Ishikawa (cell line): ENCODE measurements at regions not wholly inside any gene's neighbourhood (a gene's known extent, or its start where the extent isn't known, plus 50 kb on each side); places are given as distances from the start of the nearest gene placed in this dataset.

Source experiments
- EP300 ChIP-seq: IDR thresholded peaks from 2 replicates; pipeline ENCODE4 v1.6.1; 2012; ENCODE audit warnings: borderline replicate concordance
- RAD21 ChIP-seq: IDR thresholded peaks from 2 replicates; pipeline ENCODE4 v1.6.1; 2012; ENCODE audit warnings: low read depth
- TCF12 ChIP-seq: IDR thresholded peaks from 2 replicates; pipeline ENCODE4 v1.6.1; 2012; ENCODE audit warnings: low read depth
- TEAD4 ChIP-seq: IDR thresholded peaks from 2 replicates; pipeline ENCODE4 v1.6.1; 2012

DNA sequence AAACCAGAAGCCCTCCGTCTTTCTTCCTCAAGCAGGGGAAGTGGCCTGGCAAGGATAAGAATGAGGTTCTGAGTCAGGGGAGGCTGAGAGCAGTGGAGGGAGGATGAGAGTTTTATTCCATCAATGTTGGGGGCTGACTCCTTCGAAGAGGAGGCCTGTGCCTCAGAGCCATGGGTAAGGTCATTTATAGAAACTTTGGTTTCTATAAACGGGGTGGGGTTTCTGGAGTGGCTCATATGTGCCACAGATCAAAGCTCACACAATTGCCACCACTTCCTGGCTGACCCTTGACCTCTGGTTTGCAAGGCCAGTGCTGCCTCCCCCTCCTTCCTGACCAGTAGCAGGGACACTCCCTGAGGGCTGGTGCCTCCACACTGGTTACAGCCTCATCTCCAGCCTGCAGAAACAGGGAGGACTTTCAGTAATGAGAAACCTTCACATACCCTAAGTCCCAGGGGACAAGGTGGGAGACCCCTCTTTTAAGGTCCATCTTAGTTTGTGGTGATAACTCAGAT lies 166.0 kb downstream of the PDGFRA start:
- TF ChIP-seq RAD21 (no peak), EP300 (no peak), TCF12 (no peak), TEAD4 (no peak)
